GM23338 (cell line): ENCODE measurements at regions not wholly inside any gene's neighbourhood (a gene's known extent, or its start where the extent isn't known, plus 50 kb on each side); places are given as distances from the start of the nearest gene placed in this dataset.

Experiments used
- ATAC-seq: fragments of 200-7000 bp; cut with Tn5 transposase; 3 replicates; pipeline ENCODE4 v1.9.1; 2020
- DNase-seq: peaks from one replicate; pipeline ENCODE4 v3.0.0-alpha.2; 2015; ENCODE audit warnings: low spot score
- H2AFZ ChIP-seq: fragments of 200-600 bp; sonication (generic); 2 replicates; pipeline ENCODE4 v1.8.0; 2016; ENCODE audit warnings: antibody characterized with exemption, mild to moderate bottlenecking, moderate library complexity
- H3F3A ChIP-seq: fragments of 200-600 bp; sonication (generic); replicated peaks from 2 replicates; pipeline ENCODE4 v1.8.0; 2017; ENCODE audit warnings: antibody characterized with exemption, mixed run types, low read depth
- H3K27ac ChIP-seq: fragments of 200-600 bp; sonication (generic); 2 replicates; pipeline ENCODE4 v1.6.1; 2016; ENCODE audit warnings: low read depth
- H3K27me3 ChIP-seq: fragments of 200-600 bp; sonication (generic); 2 replicates; pipeline ENCODE4 v1.8.0; 2016; ENCODE audit warnings: mild to moderate bottlenecking, mixed run types, moderate library complexity; ENCODE audit not compliant: insufficient read depth
- H3K36me3 ChIP-seq: fragments of 200-600 bp; sonication (generic); 2 replicates; pipeline ENCODE4 v1.8.0; 2016; ENCODE audit warnings: mild to moderate bottlenecking; ENCODE audit not compliant: insufficient read depth
- H3K4me1 ChIP-seq: fragments of 200-600 bp; sonication (generic); 2 replicates; pipeline ENCODE4 v1.8.0; 2016; ENCODE audit warnings: mild to moderate bottlenecking, moderate library complexity; ENCODE audit not compliant: insufficient read depth
- H3K4me2 ChIP-seq: fragments of 200-600 bp; sonication (generic); 2 replicates; pipeline ENCODE4 v1.7.1; 2017; ENCODE audit warnings: mixed run types
- H3K4me3 ChIP-seq: fragments of 200-600 bp; sonication (generic); 2 replicates; pipeline ENCODE4 v1.6.1; 2016; ENCODE audit warnings: mixed run types
- H3K79me2 ChIP-seq: fragments of 200-600 bp; sonication (generic); replicated peaks from 2 replicates; pipeline ENCODE4 v1.8.0; 2017; ENCODE audit warnings: mild to moderate bottlenecking; ENCODE audit not compliant: insufficient read depth
- H3K9me2 ChIP-seq: fragments of 200-600 bp; sonication (generic); 2 replicates; pipeline ENCODE4 v1.8.0; 2017; ENCODE audit not compliant: insufficient read depth
- H4K20me1 ChIP-seq: fragments of 200-600 bp; sonication (generic); replicated peaks from 2 replicates; pipeline ENCODE4 v1.8.0; 2017; ENCODE audit warnings: mild to moderate bottlenecking; ENCODE audit not compliant: insufficient read depth
- H3K27ac Mint-ChIP-seq: 2 replicates; pipeline ENCODE4 v1.8.0; 2020; ENCODE audit warnings: inconsistent platforms, mild to moderate bottlenecking, moderate library complexity, mixed read lengths
- H3K27me3 Mint-ChIP-seq: 3 replicates; pipeline ENCODE4 v1.8.0; 2022; ENCODE audit warnings: low read depth, mild to moderate bottlenecking, moderate library complexity, mixed read lengths, inconsistent platforms; ENCODE audit not compliant: insufficient read depth, poor library complexity
- H3K36me3 Mint-ChIP-seq: 3 replicates; pipeline ENCODE4 v1.8.0; 2021; ENCODE audit warnings: low read depth, mild to moderate bottlenecking, inconsistent platforms, moderate library complexity, mixed read lengths
- H3K4me1 Mint-ChIP-seq: 3 replicates; pipeline ENCODE4 v1.8.0; 2020; ENCODE audit warnings: mild to moderate bottlenecking, inconsistent platforms, mixed read lengths
- H3K4me3 Mint-ChIP-seq: 3 replicates; pipeline ENCODE4 v1.8.0; 2021; ENCODE audit warnings: moderate library complexity, mild to moderate bottlenecking, inconsistent platforms, mixed read lengths
- H3K9me3 Mint-ChIP-seq: 3 replicates; pipeline ENCODE4 v1.8.0; 2020; ENCODE audit warnings: moderate library complexity, mild to moderate bottlenecking, inconsistent platforms, mixed read lengths
- CREB1 ChIP-seq: fragments of 250-450 bp; sonication (Bioruptor Pico); IDR thresholded peaks from 2 replicates; pipeline ENCODE4 v1.5.0; 2020; ENCODE audit warnings: low read depth, mild to moderate bottlenecking, moderate library complexity
- ETS1 ChIP-seq: IDR thresholded peaks from 2 replicates; pipeline ENCODE4 v1.6.1; 2016; ENCODE audit warnings: antibody characterized with exemption
- EZH2 ChIP-seq: fragments of 200-600 bp; sonication (generic); IDR thresholded peaks from one replicate; pipeline ENCODE4 v1.8.0; 2017; ENCODE audit warnings: antibody characterized with exemption, mild to moderate bottlenecking, low read depth; ENCODE audit not compliant: unreplicated experiment
- EZH2phosphoT487 ChIP-seq: fragments of 200-600 bp; sonication (generic); IDR thresholded peaks from one replicate; pipeline ENCODE4 v1.8.1; 2018; ENCODE audit warnings: antibody characterized with exemption; ENCODE audit not compliant: unreplicated experiment
- JUNB ChIP-seq: IDR thresholded peaks from one replicate; pipeline ENCODE4 v1.6.1; 2016; ENCODE audit warnings: antibody characterized with exemption; ENCODE audit not compliant: unreplicated experiment
- NANOG ChIP-seq: IDR thresholded peaks from 2 replicates; pipeline ENCODE4 v1.6.1; 2016; ENCODE audit warnings: antibody characterized with exemption, borderline replicate concordance
- POLR2AphosphoS5 ChIP-seq: IDR thresholded peaks from 2 replicates; pipeline ENCODE4 v1.6.1; 2016; ENCODE audit warnings: antibody characterized with exemption, low read depth
- STAT1 ChIP-seq: IDR thresholded peaks from one replicate; pipeline ENCODE4 v1.6.1; 2016; ENCODE audit warnings: antibody characterized with exemption; ENCODE audit not compliant: unreplicated experiment
- ZNF114 ChIP-seq: fragments of 250-450 bp; sonication (Bioruptor Pico); IDR thresholded peaks from 2 replicates; pipeline ENCODE4 v1.5.0; 2020; ENCODE audit warnings: mild to moderate bottlenecking, moderate library complexity
- ZNF331 ChIP-seq: fragments of 250-450 bp; sonication (Bioruptor Pico); IDR thresholded peaks from 2 replicates; pipeline ENCODE4 v1.5.0; 2020; ENCODE audit warnings: low read depth, mild to moderate bottlenecking, moderate library complexity
- ZNF462 ChIP-seq: fragments of 250-450 bp; sonication (Bioruptor Pico); IDR thresholded peaks from 2 replicates; pipeline ENCODE4 v1.5.0; 2020; ENCODE audit warnings: mild to moderate bottlenecking, moderate library complexity
- TF ChIP-seq, protein P1 (sequence below), 2 experiments: fragments of 200-600 bp in 1 of 2; sonication (generic) in 1 of 2; conservative IDR thresholded peaks; 2 replicates each; pipeline versions ENCODE4 v1.5.1 to v1.6.1; 2016 to 2017; ENCODE audit warnings: antibody characterized with exemption in 2 of 2, low read depth in 2 of 2, mild to moderate bottlenecking in 2 of 2, moderate library complexity in 1 of 2

GRCh38 chr3:115520241-115520640 lies 103.1 kb upstream of the GAP43 start:
- Mint-ChIP-seq H3K36me3 (no peaks in the 10 kb centered on the region), H3K4me1 (peaks cover 25% of the 10 kb centered on the region)
- H3K27ac ChIP-seq = no peak overlapping the region

DNA sequence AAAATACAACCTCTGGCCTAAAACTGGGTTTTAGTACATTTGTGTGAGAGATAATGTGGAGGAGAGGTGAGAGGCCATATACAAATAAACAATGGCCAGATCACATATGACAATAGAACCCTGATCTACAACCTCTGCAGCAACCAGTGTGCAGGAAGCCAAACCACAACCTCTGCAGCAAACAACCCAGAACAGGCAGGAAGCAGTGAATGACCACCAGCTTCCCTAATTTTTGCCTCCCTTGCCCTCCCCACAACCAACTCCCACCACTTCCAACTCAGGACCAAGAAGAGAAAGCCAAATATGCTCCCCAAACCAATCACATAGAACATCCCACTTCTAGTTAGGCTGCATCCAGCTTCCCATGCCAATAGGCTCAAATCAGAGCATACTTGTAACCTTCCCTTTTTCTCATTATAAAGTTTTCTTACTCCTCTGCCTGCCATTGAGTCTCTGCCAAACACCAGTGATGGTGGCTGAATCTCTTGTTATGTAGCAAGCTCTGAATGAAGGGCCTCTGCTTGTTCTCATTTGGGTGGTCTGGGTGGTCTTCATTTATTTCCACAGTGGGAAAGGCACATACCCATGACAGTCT lies 102.6 kb upstream of the GAP43 start:
- H3K4me1 Mint-ChIP-seq = peaks cover 25% of the 10 kb centered on the region
- H3K27me3 Mint-ChIP-seq = no peaks in the 10 kb centered on the region
- Histone ChIP-seq H3K27ac (no peak overlapping the region), H3K27me3 (no peaks in the 10 kb centered on the region), H2AFZ (no peak overlapping the region), H3K4me1 (peaks cover 23% of the 10 kb centered on the region), H4K20me1 (no peaks in the 10 kb centered on the region), H3K4me2 (no peak overlapping the region), H3K79me2 (no peaks in the 10 kb centered on the region), H3K4me3 (no peak overlapping the region), H3K9me2 (peaks cover 5% of the 10 kb centered on the region; the same call in 1 of the 2 replicates), H3K36me3 (no peaks in the 10 kb centered on the region), H3F3A (no peaks in the 10 kb centered on the region)
- H3K4me3 Mint-ChIP-seq = no peak overlapping the region
- no peaks in the 10 kb centered on the region for H3K36me3 Mint-ChIP-seq
- ATAC-seq (no peak), DNase-seq (no peak)
- no peak overlapping the region for H3K27ac Mint-ChIP-seq
- H3K9me3 Mint-ChIP-seq = no peaks in the 10 kb centered on the region; the same call in 2 of the 3 replicates
- no peak for TF ChIP-seq ZNF462 (CRISPR knock-in tag)
- TF ChIP-seq ZNF114 (CRISPR knock-in tag) = no peak
- no peak for TF ChIP-seq ETS1
- no peak for TF ChIP-seq JUNB
- TF ChIP-seq, protein P1, sequence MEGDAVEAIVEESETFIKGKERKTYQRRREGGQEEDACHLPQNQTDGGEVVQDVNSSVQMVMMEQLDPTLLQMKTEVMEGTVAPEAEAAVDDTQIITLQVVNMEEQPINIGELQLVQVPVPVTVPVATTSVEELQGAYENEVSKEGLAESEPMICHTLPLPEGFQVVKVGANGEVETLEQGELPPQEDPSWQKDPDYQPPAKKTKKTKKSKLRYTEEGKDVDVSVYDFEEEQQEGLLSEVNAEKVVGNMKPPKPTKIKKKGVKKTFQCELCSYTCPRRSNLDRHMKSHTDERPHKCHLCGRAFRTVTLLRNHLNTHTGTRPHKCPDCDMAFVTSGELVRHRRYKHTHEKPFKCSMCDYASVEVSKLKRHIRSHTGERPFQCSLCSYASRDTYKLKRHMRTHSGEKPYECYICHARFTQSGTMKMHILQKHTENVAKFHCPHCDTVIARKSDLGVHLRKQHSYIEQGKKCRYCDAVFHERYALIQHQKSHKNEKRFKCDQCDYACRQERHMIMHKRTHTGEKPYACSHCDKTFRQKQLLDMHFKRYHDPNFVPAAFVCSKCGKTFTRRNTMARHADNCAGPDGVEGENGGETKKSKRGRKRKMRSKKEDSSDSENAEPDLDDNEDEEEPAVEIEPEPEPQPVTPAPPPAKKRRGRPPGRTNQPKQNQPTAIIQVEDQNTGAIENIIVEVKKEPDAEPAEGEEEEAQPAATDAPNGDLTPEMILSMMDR (conservative IDR thresholded peaks at IDR 0.05; ENCODE audit: low read depth in 2 of 2) = no peak
- no peak for TF ChIP-seq ZNF331 (CRISPR knock-in tag)
- TF ChIP-seq CREB1 (CRISPR knock-in tag) = no peak
- TF ChIP-seq STAT1 = no peak
- no peak for TF ChIP-seq NANOG
- TF ChIP-seq EZH2 = no peak
- TF ChIP-seq EZH2phosphoT487 = no peak
- TF ChIP-seq POLR2AphosphoS5 = no peak

More at GRCh38 chr3:115520241-115520640, 103.1 kb upstream of the GAP43 start:
- H3K79me2 ChIP-seq = no peaks in the 10 kb centered on the region
- no peak for ATAC-seq
- Mint-ChIP-seq H3K27ac (no peak overlapping the region), H3K9me3 (no peaks in the 10 kb centered on the region; the same call in 2 of the 3 replicates), H3K27me3 (no peaks in the 10 kb centered on the region), H3K4me3 (no peak overlapping the region)
- TF ChIP-seq ZNF114 (CRISPR knock-in tag) (no peak), JUNB (no peak), NANOG (no peak), EZH2phosphoT487 (no peak)
- H3K4me2 ChIP-seq = no peak overlapping the region
- H2AFZ ChIP-seq = no peak overlapping the region
- H3K4me3 ChIP-seq = no peak overlapping the region
- H4K20me1 ChIP-seq = no peaks in the 10 kb centered on the region
- peaks cover 23% of the 10 kb centered on the region for H3K4me1 ChIP-seq
- peaks cover 5% of the 10 kb centered on the region; the same call in 1 of the 2 replicates for H3K9me2 ChIP-seq
- no peaks in the 10 kb centered on the region for H3K36me3 ChIP-seq
- no peaks in the 10 kb centered on the region for H3K27me3 ChIP-seq
- DNase-seq = no peak
- H3F3A ChIP-seq = no peaks in the 10 kb centered on the region
